GM21515 (cell line): ENCODE measurements at regions not wholly inside any gene's neighbourhood (a gene's known extent, or its start where the extent isn't known, plus 50 kb on each side); places are given as distances from the start of the nearest gene placed in this dataset.

Experiments used
- ATAC-seq: cut with Tn5 transposase; IDR thresholded peaks from one replicate; pipeline ENCODE4 v1.9.1; 2021; ENCODE audit not compliant: unreplicated experiment

- no peak for ATAC-seq
Observed at GRCh38 chr11:116231543-116231942, 541.2 kb downstream of the BUD13 start.

- no peak for ATAC-seq
Observed at GRCh38 chr11:116230438-116230837, 542.3 kb downstream of the BUD13 start.

DNA sequence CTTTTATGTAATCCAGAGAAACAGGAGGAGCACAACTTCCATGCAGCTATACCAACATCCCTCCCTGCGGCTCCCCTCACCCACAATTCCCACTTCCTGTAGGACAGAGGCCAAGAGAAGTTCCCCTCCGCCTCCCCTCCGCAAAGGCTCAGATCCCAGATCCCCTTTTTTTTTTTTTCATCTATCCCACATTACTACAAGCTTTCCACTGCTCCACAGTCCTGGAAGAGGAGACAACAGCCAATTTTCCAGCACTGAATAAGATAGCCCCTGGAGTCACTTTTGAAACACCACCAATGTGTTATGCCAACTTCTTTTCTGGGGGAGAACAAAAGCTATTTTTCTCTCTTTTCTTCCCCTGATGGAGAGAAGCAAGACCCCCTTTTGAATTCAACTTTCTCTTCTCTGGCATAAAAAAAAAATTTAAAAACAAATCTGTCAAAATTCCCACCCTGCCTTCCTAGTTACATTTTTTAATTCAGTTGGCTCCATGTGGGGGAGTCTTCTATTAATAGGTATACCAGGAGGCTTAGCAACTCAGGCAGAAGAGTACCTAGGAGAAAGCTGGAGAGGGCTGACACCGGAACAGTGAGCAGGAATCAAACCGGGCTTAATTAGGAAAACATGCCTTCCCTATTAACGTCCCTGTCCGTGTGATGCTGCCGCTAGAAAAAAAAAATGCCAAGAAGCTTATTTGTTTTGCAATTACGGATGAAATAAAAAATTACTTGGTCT lies 543.4 kb downstream of the BUD13 start:
- no peak for ATAC-seq

DNA sequence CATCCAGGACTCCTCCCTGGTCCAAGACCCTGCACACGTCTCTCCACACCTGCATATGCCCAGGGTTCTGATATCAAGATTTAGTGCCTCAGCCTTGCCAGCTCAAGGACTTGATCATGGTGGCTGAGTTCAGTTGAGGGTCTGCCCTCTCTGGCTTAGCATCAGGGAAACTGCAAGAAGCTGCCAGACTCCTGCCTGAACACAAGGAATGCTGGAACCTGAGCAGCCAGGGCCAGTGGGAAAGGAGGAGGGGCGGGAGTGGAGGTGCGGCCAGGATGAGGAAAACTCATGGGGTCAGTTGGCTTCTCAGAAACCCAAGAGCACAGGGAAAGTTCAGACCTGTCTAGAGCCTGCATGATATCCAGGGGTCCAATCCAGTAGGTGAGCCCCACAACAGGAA lies 546.1 kb downstream of the BUD13 start:
- ATAC-seq: no peak

DNA sequence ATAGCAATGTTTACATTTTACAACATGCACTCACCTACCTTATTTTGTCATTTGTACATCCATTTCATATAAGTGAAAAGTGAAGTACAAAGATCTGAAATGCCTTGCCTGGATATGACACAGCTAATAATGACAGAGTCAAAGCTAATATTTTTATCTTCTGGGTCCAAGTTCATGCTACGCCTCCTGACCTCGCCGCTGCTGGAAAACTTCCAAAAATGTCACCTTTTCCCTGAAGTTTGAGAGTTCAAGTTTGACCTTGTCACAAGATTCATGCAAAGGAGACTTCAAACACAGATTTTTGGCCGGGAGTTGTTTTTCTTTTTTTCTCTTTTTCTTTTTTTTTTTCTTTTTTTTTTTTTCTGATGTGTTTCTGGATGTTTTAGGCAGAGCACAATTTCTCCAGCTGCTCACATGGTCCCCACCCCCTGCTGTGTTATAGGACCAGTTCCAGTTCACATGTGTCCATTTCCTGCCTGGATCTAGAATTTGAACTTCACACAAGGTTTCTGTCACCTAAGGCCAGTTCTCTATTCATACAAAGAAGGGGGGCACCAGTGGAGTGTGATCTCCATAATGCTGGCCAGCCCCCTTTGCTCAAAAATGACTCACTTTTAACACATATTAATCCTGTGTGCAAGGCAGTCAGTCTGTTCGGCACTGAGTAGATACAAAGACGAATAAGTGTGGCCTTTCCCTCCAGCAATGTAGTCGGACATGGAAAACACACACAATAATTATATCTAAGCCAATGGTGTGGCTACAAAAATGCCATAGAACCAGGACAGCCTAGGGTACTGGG lies 546.8 kb downstream of the BUD13 start:
- no peak for ATAC-seq

DNA sequence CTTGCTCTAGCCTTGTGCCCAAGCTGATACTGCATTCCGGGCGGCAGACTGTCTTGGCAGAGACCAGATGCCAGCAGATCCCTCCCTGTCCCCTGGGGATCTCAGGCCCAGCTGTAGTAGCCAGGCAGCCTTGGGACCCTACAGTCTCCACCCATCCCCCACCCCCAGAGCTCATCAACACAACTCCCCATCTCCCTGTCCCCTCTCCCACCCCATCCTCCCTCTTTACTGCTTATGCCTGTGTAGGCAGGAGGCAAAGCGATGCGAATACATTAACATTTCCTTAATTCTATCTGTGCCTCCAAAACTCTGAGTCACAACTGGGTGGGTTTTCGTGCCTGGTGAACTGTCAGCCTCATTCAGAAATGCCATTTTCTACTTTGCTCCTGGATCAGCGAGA lies 547.6 kb downstream of the BUD13 start:
- no peak for ATAC-seq

DNA sequence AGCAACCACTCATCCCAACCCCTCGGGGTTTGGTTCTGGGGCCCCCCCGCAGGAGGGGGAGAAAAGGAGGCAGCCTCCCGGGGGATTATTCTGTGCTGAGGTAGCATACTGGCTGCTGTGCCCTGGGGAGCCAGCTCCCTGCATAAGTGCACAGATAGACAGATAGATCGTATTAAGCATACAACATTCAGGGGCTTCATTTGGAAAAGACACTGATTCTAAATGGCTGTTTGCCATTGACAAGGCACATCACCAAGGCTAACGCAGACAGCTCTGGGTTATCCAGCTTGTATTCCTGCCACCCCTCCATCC lies 547.9 kb downstream of the BUD13 start:
- ATAC-seq: no peak

DNA sequence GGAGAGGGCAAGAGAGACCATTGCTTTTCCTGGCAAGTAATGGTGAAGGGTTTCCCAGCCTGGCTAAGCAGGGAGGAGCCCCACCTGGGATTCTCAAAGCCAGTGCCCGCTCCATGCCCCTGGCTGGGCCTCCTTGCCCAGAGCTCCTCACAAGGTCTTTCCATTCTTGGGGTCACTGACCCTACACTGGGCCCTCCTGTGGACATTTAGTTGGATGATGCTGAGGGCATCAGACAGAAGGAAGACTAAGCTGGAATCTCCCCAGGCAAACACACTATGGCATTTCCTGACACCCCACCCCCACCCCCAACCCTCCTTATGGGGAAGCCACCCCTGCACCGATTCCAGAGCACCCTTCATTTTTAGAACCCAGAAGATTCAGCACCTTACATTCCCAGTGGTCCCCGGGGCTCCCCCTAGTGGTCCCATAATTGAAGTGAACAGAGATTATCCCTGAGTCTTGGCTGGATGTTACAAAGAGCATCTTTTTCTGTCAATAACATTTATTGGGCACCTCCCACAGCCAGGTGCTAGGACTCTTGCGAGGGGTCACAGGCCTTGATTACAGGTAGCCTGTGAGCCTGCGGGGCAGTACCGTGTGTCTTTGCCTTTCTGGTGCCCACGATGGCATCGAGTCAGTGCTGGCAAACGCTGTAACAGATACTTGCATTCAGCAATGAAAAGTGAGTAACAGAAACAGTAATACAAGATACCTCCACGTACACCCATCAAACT lies 548.5 kb downstream of the BUD13 start:
- ATAC-seq: no peak

DNA sequence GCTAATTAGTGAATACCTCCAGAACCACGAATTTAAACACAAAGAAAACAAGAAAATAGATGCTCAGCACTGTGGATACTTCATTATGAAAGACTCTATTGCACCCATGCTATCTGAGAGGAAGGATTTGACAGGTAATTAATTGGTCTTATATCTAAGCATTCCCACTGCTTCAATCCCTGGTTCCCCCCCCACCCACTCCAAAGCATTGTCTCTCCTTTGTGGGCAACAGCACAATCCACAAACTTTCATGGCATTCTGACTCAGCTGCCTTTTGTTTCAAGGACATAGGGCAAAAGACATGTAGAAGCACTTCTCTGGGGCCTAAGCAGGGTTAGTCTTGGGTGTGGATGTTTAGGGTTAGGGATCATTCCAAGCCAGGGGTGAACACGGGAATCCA lies 551.4 kb downstream of the BUD13 start:
- ATAC-seq: no peak

- no peak for ATAC-seq
Observed at GRCh38 chr11:116219171-116219635, 553.6 kb downstream of the BUD13 start.

GRCh38 chr11:116217441-116217840 lies 555.3 kb downstream of the BUD13 start:
- no peak for ATAC-seq

GRCh38 chr11:116217006-116217405 lies 555.8 kb downstream of the BUD13 start:
- ATAC-seq: no peak

DNA sequence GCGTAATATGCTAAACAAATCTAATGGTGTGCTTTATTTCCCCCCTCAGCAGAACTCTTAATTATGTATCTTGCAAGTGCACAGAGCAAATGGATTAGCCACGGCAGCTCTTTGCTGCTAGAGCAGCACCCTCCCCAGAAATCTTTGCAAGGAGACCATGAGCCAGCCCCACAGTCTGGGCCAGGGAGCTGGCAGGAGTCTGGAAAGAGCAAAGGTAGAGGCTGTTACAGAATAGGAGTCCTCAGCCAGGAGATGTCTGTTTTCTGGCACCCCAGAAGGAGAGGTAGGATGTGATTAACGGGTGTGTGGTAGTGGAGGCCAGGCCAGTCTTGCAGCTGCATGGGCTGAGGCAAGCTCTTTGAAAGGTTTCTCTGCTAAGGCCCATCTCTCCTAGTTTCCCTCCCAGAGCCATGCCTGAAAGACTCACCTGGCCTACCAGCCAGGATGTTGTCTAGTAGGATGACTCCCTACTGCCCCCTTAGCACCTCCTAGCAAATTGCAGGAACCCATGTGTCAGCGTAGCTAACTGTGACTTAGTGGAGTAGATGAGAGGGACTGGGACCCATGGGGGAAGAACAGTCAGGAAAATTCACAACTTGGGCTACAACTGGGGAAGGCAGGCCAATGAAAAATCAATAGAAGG lies 557.2 kb downstream of the BUD13 start:
- ATAC-seq: no peak

DNA sequence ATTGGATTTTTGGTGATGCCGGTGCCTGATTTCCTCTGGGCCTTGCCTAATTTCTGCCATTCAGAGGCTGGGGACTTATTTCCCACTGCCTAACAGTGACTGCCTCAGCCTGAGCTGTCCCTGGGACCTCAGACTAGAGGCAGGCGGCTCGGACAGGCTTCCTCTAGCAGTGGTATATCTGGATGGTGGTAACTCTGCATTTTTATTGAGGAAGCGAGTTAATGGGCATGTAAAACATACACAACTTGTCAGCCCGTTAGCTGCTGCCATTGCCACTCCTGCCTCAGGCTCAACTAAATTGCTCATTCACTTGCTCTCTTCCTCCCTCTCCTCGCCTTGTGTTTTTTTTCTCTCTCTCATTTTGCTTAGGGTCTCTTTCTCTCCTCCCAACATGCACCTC lies 561.6 kb downstream of the BUD13 start:
- no peak for ATAC-seq

DNA sequence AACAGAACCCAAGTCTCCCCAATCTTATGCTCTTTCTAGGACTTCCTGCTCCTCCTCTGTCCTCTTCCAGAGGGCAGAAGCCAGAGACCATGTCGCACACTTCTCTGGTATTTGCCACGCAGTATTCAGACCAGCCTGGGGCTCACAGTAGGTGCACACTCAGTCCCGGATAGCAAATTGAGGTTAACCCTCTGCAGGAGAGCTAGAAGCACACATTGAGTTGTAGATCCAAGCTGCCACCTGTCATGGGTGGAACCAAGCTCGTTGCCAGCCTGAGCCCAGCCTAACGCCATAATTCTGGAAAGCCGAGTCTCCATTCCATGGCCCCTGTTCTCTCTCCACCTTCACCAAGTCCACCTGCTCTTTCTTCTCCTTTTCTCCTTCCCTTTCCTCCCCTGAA lies 562.1 kb downstream of the BUD13 start:
- ATAC-seq: no peak

DNA sequence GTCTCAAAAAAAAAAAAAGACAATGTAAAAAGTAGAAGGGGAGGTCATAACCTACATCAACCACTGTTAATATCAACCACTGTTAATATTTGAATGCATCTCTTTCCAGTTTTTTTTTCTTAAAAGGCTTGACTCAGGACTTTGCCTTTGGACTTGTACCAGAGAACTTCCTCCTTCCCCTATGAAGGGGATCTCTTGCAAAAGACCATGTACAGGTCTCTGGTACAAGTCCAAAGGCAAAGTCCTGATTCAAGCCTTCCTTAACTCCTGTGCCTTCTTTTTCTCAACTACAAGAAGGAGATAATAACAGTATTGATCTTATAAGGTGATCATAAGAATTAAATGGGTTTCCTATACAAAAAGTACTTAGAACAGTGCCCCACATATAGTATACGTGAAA lies 563.5 kb downstream of the BUD13 start:
- no peak for ATAC-seq

DNA sequence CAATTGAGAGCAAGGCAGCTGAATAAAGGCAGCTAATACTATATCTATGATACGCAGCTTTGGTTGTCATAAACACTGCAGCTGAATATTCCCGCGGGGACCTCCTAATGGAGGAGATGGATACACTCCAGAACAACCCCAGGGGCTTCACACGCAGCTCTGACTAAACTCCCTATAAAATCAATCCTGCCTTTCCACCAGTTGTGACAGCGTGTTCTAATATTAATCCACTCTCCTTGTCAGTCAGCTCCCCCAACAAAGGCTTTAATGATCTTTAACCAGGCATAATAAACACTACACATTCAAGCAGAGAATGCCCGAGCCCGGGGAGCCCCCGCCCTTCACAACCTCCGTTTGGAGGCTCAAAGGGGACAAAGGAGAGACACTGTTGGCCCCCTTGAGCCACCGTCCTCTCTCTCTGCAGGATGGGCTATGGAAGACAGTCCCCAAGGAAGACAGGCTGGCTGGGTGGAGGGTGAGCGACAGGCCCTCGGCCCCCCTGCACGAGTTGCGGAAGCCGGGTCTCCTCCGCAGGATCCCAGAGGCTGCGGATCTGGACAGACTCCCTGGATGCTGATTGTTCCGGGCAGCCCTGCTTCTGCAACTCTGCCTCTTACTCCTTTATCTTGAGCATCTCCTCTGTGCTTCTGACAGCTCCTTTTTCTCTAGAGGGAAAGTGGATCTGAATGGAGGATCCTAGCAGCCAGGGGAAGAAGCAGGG lies 565.2 kb downstream of the BUD13 start:
- ATAC-seq: no peak

- ATAC-seq: no peak
Observed at GRCh38 chr11:116207019-116207418, 565.8 kb downstream of the BUD13 start.

GRCh38 chr11:116202922-116203321 lies 569.9 kb downstream of the BUD13 start:
- ATAC-seq: no peak

DNA sequence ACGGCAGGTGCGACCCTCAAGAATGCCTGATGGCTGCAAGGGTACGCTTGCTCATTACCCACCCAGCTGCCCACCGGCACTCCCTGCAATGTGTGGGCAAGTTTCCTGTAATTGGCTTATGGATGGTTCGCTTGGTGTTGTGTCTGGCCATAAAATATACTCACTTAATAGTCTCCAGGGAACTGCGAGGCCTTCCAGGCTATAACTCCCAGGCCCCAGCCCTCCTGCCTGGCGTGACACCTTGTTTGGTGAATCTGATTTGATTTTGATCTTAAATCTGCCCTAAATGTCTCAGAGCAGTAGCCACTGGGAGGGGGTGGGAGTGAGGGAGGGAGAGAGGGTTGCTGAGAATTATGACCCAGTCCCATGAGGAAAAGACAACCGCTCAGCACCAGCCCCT lies 572.2 kb downstream of the BUD13 start:
- no peak for ATAC-seq

DNA sequence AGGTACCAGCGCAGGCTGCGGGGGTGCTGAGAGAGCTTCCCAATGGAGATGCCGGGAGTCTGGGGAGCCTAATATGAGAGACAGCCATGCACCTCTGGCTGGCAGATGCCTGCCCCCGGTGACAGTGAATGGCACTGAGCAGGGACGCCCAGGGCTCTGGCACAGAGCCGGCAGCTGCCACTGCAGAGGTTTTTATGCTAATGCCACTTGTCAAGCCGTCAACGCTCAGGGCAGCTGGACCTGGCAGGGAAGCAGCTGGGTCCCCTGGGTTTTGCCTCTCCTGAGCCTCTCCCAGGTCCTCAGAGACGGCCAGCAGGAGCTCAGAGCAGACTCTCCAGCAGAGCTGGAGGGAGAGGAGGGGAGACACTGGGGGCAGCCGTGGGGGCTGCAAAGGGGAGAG lies 573.6 kb downstream of the BUD13 start:
- no peak for ATAC-seq
